ENCODE measurements at regions not wholly inside any gene's neighbourhood (a gene's known extent, or its start where the extent isn't known, plus 50 kb on each side); places are given as distances from the start of the nearest gene placed in this dataset.

- no peaks in the 10 kb centered on the region for H3K27me3 Mint-ChIP-seq
- DNase-seq (no peak), ATAC-seq (no peak)
- H3K4me1 Mint-ChIP-seq = no peaks in the 10 kb centered on the region
- H3K27ac Mint-ChIP-seq = no peak overlapping the region
- H3K4me3 Mint-ChIP-seq = no peak overlapping the region
- no peaks in the 10 kb centered on the region for H3K9me3 Mint-ChIP-seq
Observed at GRCh38 chr5:112006721-112007120, 249.7 kb upstream of the NREP start.

GRCh38 chr5:112005623-112005930 lies 248.6 kb upstream of the NREP start:
- no peaks in the 10 kb centered on the region for H3K4me1 Mint-ChIP-seq
- H3K9me3 Mint-ChIP-seq = no peaks in the 10 kb centered on the region

GRCh38 chr5:112004867-112005622 lies 248.1 kb upstream of the NREP start:
- Mint-ChIP-seq H3K27ac (no peak overlapping the region), H3K4me1 (no peaks in the 10 kb centered on the region), H3K9me3 (no peaks in the 10 kb centered on the region), H3K4me3 (no peak overlapping the region), H3K27me3 (no peaks in the 10 kb centered on the region)
- no peak for DNase-seq
- no peak for ATAC-seq

More at GRCh38 chr5:112005623-112005930, 248.6 kb upstream of the NREP start:
- no peak for ATAC-seq
- no peak overlapping the region for H3K4me3 Mint-ChIP-seq
- H3K27me3 Mint-ChIP-seq = no peaks in the 10 kb centered on the region
- no peak overlapping the region for H3K27ac Mint-ChIP-seq
- no peak for DNase-seq

- Mint-ChIP-seq H3K4me1 (peaks cover 6% of the 10 kb centered on the region), H3K4me3 (no peak overlapping the region), H3K27ac (no peak overlapping the region), H3K27me3 (peaks cover 8% of the 10 kb centered on the region), H3K9me3 (no peaks in the 10 kb centered on the region)
- ATAC-seq (no peak), DNase-seq (no peak)
Observed at GRCh38 chr5:112002376-112002775, 245.4 kb upstream of the NREP start.

- peaks cover 8% of the 10 kb centered on the region for H3K27me3 Mint-ChIP-seq
- DNase-seq (no peak), ATAC-seq (no peak)
- peak overlapping the region in 1 of 2 donors; percentile 94 for H3K27ac Mint-ChIP-seq
- no peaks in the 10 kb centered on the region for H3K9me3 Mint-ChIP-seq
- H3K4me1 Mint-ChIP-seq = peaks cover 6% of the 10 kb centered on the region
- no peak overlapping the region for H3K4me3 Mint-ChIP-seq
Observed at GRCh38 chr5:111999286-111999685, 242.3 kb upstream of the NREP start.

- no peak overlapping the region for H3K27ac Mint-ChIP-seq
- no peak for DNase-seq
- peaks cover 8% of the 10 kb centered on the region for H3K27me3 Mint-ChIP-seq
- H3K4me1 Mint-ChIP-seq = peaks cover 6% of the 10 kb centered on the region
- H3K9me3 Mint-ChIP-seq = no peaks in the 10 kb centered on the region
- no peak for ATAC-seq
- H3K4me3 Mint-ChIP-seq = no peak overlapping the region
Observed at GRCh38 chr5:111998871-111999270, 241.9 kb upstream of the NREP start.

- DNase-seq = no peak
- Mint-ChIP-seq H3K4me1 (peaks cover 6% of the 10 kb centered on the region), H3K4me3 (no peak overlapping the region), H3K27me3 (peaks cover 8% of the 10 kb centered on the region), H3K9me3 (no peaks in the 10 kb centered on the region), H3K27ac (no peak overlapping the region)
- peak; percentile 53 for ATAC-seq
Observed at GRCh38 chr5:111997711-111998110, 240.7 kb upstream of the NREP start.

- Mint-ChIP-seq H3K27me3 (peaks cover 8% of the 10 kb centered on the region), H3K27ac (no peak overlapping the region), H3K9me3 (no peaks in the 10 kb centered on the region), H3K4me1 (peaks cover 6% of the 10 kb centered on the region), H3K4me3 (no peak overlapping the region)
- ATAC-seq = no peak
- DNase-seq = no peak
Observed at GRCh38 chr5:111997308-111997707, 240.3 kb upstream of the NREP start.

- Mint-ChIP-seq H3K4me1 (peaks cover 6% of the 10 kb centered on the region), H3K27me3 (peaks cover 8% of the 10 kb centered on the region), H3K9me3 (no peaks in the 10 kb centered on the region), H3K27ac (no peak overlapping the region), H3K4me3 (no peak overlapping the region)
- ATAC-seq (no peak), DNase-seq (no peak)
Observed at GRCh38 chr5:111996574-111996973, 239.6 kb upstream of the NREP start.

GRCh38 chr5:111995701-111996100 lies 238.7 kb upstream of the NREP start:
- ATAC-seq (no peak), DNase-seq (no peak)
- Mint-ChIP-seq H3K9me3 (peaks cover under 1 to 2% of the 10 kb centered on the region in 2 donors), H3K27me3 (peaks cover 8% of the 10 kb centered on the region), H3K4me1 (peaks cover 6% of the 10 kb centered on the region), H3K4me3 (no peak overlapping the region), H3K27ac (no peak overlapping the region)

- ATAC-seq (no peak), DNase-seq (no peak)
- H3K4me3 Mint-ChIP-seq = no peak overlapping the region
- no peak overlapping the region for H3K27ac Mint-ChIP-seq
- H3K4me1 Mint-ChIP-seq = peaks cover under 1% of the 10 kb centered on the region
- H3K9me3 Mint-ChIP-seq = peaks cover 7 to 8% of the 10 kb centered on the region in 2 donors
- H3K27me3 Mint-ChIP-seq = peaks cover under 1% of the 10 kb centered on the region
Observed at GRCh38 chr5:111993242-111993641, 236.2 kb upstream of the NREP start.

- no peak for DNase-seq
Observed at GRCh38 chr5:111984044-111984443, 227.1 kb upstream of the NREP start.

GRCh38 chr5:111983459-111983858 lies 226.5 kb upstream of the NREP start:
- H3K4me1 Mint-ChIP-seq = no peaks in the 10 kb centered on the region
- no peak overlapping the region for H3K27ac Mint-ChIP-seq
- ATAC-seq = no peak

More at GRCh38 chr5:111984044-111984443, 227.1 kb upstream of the NREP start:
- H3K27ac Mint-ChIP-seq = no peak overlapping the region
- no peaks in the 10 kb centered on the region for H3K4me1 Mint-ChIP-seq
- no peaks in the 10 kb centered on the region for H3K9me3 Mint-ChIP-seq
- H3K4me3 Mint-ChIP-seq = no peak overlapping the region
- H3K27me3 Mint-ChIP-seq = no peaks in the 10 kb centered on the region
- no peak for ATAC-seq

GRCh38 chr5:111977436-111977829 lies 220.4 kb upstream of the NREP start:
- Mint-ChIP-seq H3K4me3 (no peak overlapping the region), H3K27ac (no peak overlapping the region), H3K9me3 (no peaks in the 10 kb centered on the region), H3K27me3 (peaks cover 17% of the 10 kb centered on the region), H3K4me1 (no peaks in the 10 kb centered on the region)
- DNase-seq (no peak), ATAC-seq (no peak)

More at GRCh38 chr5:111983459-111983858, 226.5 kb upstream of the NREP start:
- Mint-ChIP-seq H3K4me3 (no peak overlapping the region), H3K9me3 (no peaks in the 10 kb centered on the region), H3K27me3 (no peaks in the 10 kb centered on the region)
- DNase-seq = no peak

GRCh38 chr5:111976705-111977435 lies 219.9 kb upstream of the NREP start:
- Mint-ChIP-seq H3K4me1 (no peaks in the 10 kb centered on the region), H3K4me3 (no peak overlapping the region), H3K9me3 (no peaks in the 10 kb centered on the region), H3K27me3 (peaks cover 17% of the 10 kb centered on the region), H3K27ac (no peak overlapping the region)
- DNase-seq = no peak
- ATAC-seq = no peak

- Mint-ChIP-seq H3K27ac (no peak overlapping the region), H3K4me1 (no peaks in the 10 kb centered on the region), H3K9me3 (no peaks in the 10 kb centered on the region), H3K27me3 (peaks cover 20% of the 10 kb centered on the region), H3K4me3 (no peak overlapping the region)
- no peak for ATAC-seq
- DNase-seq = no peak
Observed at GRCh38 chr5:111975133-111975532, 218.1 kb upstream of the NREP start.
